Urinary bladder (tissue), 3 donors: ENCODE measurements at regions not wholly inside any gene's neighbourhood (a gene's known extent, or its start where the extent isn't known, plus 50 kb on each side); places are given as distances from the start of the nearest gene placed in this dataset.
"Not testable (repeated sequence)": the region's sequence is repeated elsewhere in the genome, so short reads cannot be mapped to it uniquely, and the experiment has no call there.

ENCODE experiments used
- DNase-seq: peaks from one replicate; pipeline ENCODE4 v3.0.0-alpha.2; 2015; ENCODE audit errors: extremely low spot score
- H3K27ac ChIP-seq: one replicate; pipeline ENCODE4 v1.5.1; 2013; ENCODE audit warnings: low read depth, mild to moderate bottlenecking, moderate library complexity
- H3K36me3 ChIP-seq: one replicate; pipeline ENCODE4 v1.6.1; 2013; ENCODE audit warnings: mild to moderate bottlenecking, moderate library complexity; ENCODE audit not compliant: insufficient read depth
- H3K4me1 ChIP-seq: one replicate; pipeline ENCODE4 v1.6.1; 2013; ENCODE audit warnings: mild to moderate bottlenecking, moderate library complexity; ENCODE audit not compliant: insufficient read depth
- H3K4me3 ChIP-seq: one replicate; pipeline ENCODE4 v1.5.1; 2013; ENCODE audit warnings: low read depth, low read length
- WGBS: extraction: QIAGEN DNeasy Blood & Tissue Kit; methylation state at CpG from one replicate; pipeline ENCODE4 v1.1.7; 2013; 5-methylcytosine and 5-hydroxymethylcytosine counted together
- donor health status: healthy with polysubstance abuse.
- donor health status: healthy.

GRCh38 chr4:124932447-124932846 lies 219.9 kb upstream of the ANKRD50 start:
- Histone ChIP-seq H3K4me3 (no peak overlapping the region), H3K27ac (no peak overlapping the region), H3K4me1 (no peaks in the 10 kb centered on the region), H3K36me3 (no peaks in the 10 kb centered on the region)
- DNase-seq = no peak
- WGBS = 90% methylated on average over 1 of the region's 1 CpG

DNA sequence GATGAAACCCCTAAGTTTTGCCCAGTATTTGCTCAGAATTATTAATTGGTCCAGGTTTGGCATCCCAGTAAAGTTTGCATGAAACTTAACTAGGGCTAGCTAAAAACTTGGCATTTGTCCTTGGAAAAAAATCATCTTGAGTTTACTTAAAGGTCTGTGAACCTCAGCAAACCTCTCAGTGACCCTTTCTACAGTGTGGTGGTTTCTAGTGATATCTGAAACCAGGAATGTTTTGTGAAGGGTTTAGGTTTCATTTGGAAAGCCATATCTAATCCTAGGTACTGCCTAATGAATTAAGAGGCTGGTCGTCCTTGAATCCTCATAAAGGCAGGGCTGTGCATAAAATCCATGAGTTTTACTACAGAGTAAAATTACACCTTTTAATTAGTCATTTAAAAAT lies 218.5 kb upstream of the ANKRD50 start:
- Histone ChIP-seq H3K4me3 (no peak overlapping the region), H3K4me1 (no peaks in the 10 kb centered on the region), H3K27ac (no peak overlapping the region), H3K36me3 (no peaks in the 10 kb centered on the region)
- WGBS = 53% methylated on average over 1 of the region's 1 CpG
- no peak for DNase-seq

GRCh38 chr4:124922748-124923147 lies 210.2 kb upstream of the ANKRD50 start:
- 97% methylated on average over 12 of the region's 12 CpGs for WGBS
- H3K4me1 ChIP-seq, H3K27ac ChIP-seq, DNase-seq, H3K4me3 ChIP-seq, H3K36me3 ChIP-seq: not testable (repeated sequence)

DNA sequence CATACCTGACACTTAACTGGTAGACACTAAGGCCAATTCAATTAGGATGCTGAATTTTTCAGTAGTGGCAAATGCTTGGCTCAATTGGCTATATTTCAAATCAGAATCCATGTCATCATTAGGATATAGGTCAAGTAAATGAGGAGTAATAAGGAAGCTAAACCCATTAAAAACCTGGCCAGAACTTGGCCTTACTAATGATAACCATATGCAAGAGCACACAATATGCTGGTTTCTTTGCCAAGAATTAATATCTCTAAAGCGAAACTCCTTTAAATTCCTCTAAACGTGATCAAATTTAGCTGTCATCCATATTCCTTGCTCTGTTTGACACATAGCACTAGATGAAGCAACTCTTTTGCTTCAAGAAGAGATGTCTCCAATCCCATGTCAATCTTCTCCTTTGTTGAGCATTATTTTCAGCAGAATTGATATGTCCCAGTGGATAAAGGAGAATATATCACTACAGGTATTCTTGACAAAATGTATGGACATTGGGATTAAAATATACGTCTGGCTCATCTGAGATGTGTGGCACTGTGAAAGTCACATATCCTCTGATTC lies 206.1 kb upstream of the ANKRD50 start:
- DNase-seq = no peak
- Histone ChIP-seq H3K27ac (no peak overlapping the region), H3K36me3 (no peaks in the 10 kb centered on the region), H3K4me1 (no peaks in the 10 kb centered on the region), H3K4me3 (no peak overlapping the region)
- 81% methylated on average over 3 of the region's 3 CpGs for WGBS

DNA sequence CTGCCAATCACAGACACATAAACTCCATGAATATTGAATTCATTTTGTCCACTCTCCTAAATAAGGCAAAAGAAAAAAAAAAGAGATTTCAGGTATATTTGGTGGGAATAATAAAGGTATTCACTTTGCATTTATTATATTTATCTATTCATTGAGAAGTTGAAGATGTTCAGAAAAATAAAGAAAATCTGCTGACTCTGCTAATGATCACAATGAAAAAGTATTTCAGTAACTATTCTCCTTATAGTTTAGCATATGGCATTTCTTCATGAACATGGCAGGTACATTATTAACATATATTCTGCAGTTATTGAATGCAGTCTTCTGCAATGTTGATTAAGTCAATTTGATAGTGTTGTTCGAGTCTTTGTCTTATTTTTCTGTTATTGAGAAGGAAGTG lies 202.5 kb upstream of the ANKRD50 start:
- Histone ChIP-seq H3K36me3 (no peaks in the 10 kb centered on the region), H3K4me1 (no peaks in the 10 kb centered on the region), H3K27ac (no peak overlapping the region), H3K4me3 (no peak overlapping the region)
- DNase-seq = no peak
- 86% methylated on average over 1 of the region's 1 CpG for WGBS

- Histone ChIP-seq H3K4me3 (no peak overlapping the region), H3K36me3 (no peaks in the 10 kb centered on the region), H3K27ac (no peak overlapping the region), H3K4me1 (no peaks in the 10 kb centered on the region)
- WGBS = 95% methylated on average over 1 of the region's 1 CpG
- no peak for DNase-seq
These were observed 200.7 kb upstream of the ANKRD50 start for GRCh38 chr4:124913237-124913636.

DNA sequence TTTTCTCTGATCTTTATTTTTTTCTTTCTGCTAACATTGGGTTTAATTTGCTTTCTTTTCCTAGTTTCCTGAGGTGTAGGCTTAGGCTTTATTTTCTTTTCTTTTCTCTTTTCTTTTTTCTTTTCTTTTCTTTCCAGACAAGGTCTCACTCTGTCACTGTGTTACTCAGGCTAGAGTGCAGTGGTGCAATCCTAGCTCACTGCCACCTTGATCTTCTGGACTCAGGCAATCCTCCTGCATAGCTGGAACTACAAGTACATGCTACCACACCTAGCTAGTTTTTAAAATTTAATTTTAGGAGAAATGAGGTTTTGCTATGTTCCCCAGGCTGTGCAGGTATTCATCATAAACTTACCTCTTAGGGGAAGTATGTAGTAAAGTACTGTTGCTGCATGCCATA lies 197.8 kb upstream of the ANKRD50 start:
- Histone ChIP-seq H3K4me1 (no peaks in the 10 kb centered on the region), H3K36me3 (no peaks in the 10 kb centered on the region), H3K4me3 (no peak overlapping the region), H3K27ac (no peak overlapping the region)
- DNase-seq = no peak

GRCh38 chr4:124907881-124908280 lies 195.3 kb upstream of the ANKRD50 start:
- Histone ChIP-seq H3K27ac (no peak overlapping the region), H3K36me3 (no peaks in the 10 kb centered on the region), H3K4me1 (no peaks in the 10 kb centered on the region), H3K4me3 (no peak overlapping the region)
- WGBS = 65% methylated on average over 3 of the region's 3 CpGs
- no peak for DNase-seq

DNA sequence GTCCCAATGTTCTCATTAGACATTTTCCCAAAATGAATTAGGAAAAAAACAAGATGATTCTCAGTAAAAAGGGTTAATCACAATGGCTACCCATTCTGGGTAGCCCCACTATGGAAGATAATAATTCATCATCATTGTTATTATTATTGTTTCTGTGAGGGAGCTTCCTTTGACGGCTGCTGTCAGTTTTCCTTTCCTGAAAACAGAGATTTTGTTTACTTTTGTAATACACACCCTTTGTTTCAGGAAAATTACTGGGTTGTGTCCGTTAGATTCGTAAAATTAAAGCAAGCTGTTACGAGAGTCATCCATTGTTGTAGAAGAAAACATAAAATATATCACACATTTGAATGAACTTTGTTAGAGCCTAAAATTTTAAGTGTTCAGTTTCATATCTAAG lies 192.9 kb upstream of the ANKRD50 start:
- no peaks in the 10 kb centered on the region for H3K36me3 ChIP-seq
- H3K4me3 ChIP-seq = no peak overlapping the region
- no peaks in the 10 kb centered on the region for H3K4me1 ChIP-seq
- no peak overlapping the region for H3K27ac ChIP-seq
- no peak for DNase-seq
- 67% methylated on average over 4 of the region's 4 CpGs for WGBS

- no peak for DNase-seq
- Histone ChIP-seq H3K4me3 (no peak overlapping the region), H3K36me3 (no peaks in the 10 kb centered on the region), H3K27ac (no peak overlapping the region), H3K4me1 (no peaks in the 10 kb centered on the region)
These were observed 192.3 kb upstream of the ANKRD50 start for GRCh38 chr4:124904723-124905388.

- 14% methylated on average over 6 of the region's 6 CpGs for WGBS
- peak; percentile 69 for DNase-seq
- Histone ChIP-seq H3K4me3 (no peak overlapping the region), H3K27ac (no peak overlapping the region), H3K4me1 (no peaks in the 10 kb centered on the region), H3K36me3 (no peaks in the 10 kb centered on the region)
These were observed 191.6 kb upstream of the ANKRD50 start for GRCh38 chr4:124903995-124904722.

GRCh38 chr4:124902001-124902515 lies 189.5 kb upstream of the ANKRD50 start:
- 31% methylated on average over 1 of the region's 1 CpG for WGBS
- Histone ChIP-seq H3K4me3 (no peak overlapping the region), H3K27ac (no peak overlapping the region), H3K4me1 (no peaks in the 10 kb centered on the region), H3K36me3 (no peaks in the 10 kb centered on the region)
- no peak for DNase-seq

GRCh38 chr4:124899997-124900396 lies 187.5 kb upstream of the ANKRD50 start:
- 81% methylated on average over 5 of the region's 5 CpGs for WGBS
- Histone ChIP-seq H3K36me3 (no peaks in the 10 kb centered on the region), H3K4me1 (no peaks in the 10 kb centered on the region), H3K4me3 (no peak overlapping the region), H3K27ac (no peak overlapping the region)
- DNase-seq = no peak

GRCh38 chr4:124890522-124890921 lies 178.0 kb upstream of the ANKRD50 start:
- Histone ChIP-seq H3K36me3 (no peaks in the 10 kb centered on the region), H3K4me1 (no peaks in the 10 kb centered on the region), H3K4me3 (no peak overlapping the region), H3K27ac (no peak overlapping the region)
- 81% methylated on average over 3 of the region's 3 CpGs for WGBS
- no peak for DNase-seq
